A549 (cell line): ENCODE measurements at regions not wholly inside any gene's neighbourhood (a gene's known extent, or its start where the extent isn't known, plus 50 kb on each side); places are given as distances from the start of the nearest gene placed in this dataset.

Source experiments
- BCL3 ChIP-seq: fragments of >200 bp; sonication (Bioruptor Twin); formaldehyde crosslinking; IDR thresholded peaks from 3 replicates; pipeline ENCODE4 v1.6.1; 2016
- CTCF ChIP-seq: fragments of >200 bp; sonication (Bioruptor Twin); formaldehyde crosslinking; IDR thresholded peaks from 3 replicates; pipeline ENCODE4 v1.5.1; 2016
- EHMT2 ChIP-seq: fragments of 200-600 bp; sonication (generic); IDR thresholded peaks from 2 replicates; pipeline ENCODE4 v1.6.1; 2016; ENCODE audit warnings: antibody characterized with exemption, low read depth, mild to moderate bottlenecking, moderate library complexity
- RCOR1 ChIP-seq: fragments of 150-350 bp; IDR thresholded peaks from 2 replicates; pipeline ENCODE4 v1.6.1; 2014; ENCODE audit warnings: antibody characterized with exemption, low read length, low read depth
- REST ChIP-seq: fragments of 200-600 bp; sonication (generic); IDR thresholded peaks from 2 replicates; pipeline ENCODE4 v1.6.1; 2016; ENCODE audit warnings: antibody characterized with exemption, mild to moderate bottlenecking, moderate library complexity
- USF2 ChIP-seq: fragments of 450-650 bp; IDR thresholded peaks from 2 replicates; pipeline ENCODE4 v1.6.1; 2014; ENCODE audit warnings: antibody characterized with exemption

- TF ChIP-seq REST (no peak), CTCF (no peak), EHMT2 (no peak), RCOR1 (no peak), BCL3 (no peak), USF2 (no peak)
Observed at GRCh38 chr1:162964901-162965300, 103.9 kb upstream of the CCDC190 start.
